ENCODE measurements at regions not wholly inside any gene's neighbourhood (a gene's known extent, or its start where the extent isn't known, plus 50 kb on each side); places are given as distances from the start of the nearest gene placed in this dataset.

DNA sequence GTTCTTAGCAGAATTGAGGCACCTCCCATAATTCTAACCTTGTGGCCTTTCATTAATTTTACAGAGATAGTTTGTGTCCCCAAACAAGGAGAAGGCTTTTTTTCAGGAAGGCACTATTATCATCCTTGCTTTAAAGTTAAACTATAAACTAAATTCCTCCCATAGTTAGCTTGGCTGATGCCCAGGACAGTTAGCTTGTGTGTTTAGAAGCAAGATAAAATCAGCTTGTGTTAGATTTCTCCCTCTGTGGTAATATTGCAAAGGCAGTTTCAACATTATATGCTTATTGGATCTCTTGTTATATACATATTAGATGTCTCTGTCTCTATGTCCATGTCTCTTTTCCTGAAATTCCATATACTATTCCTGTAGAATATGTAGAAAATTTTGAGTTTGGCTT is 342.7 kb downstream of the TBC1D4 start:
- DNase-seq (ENCODE audit: low spot score) (no peak), ATAC-seq (no peak), FAIRE-seq (no peak)
- H3K27ac ChIP-seq (ENCODE audit: extremely low read length, insufficient read depth, low read length): no peak overlapping the region
- H2AFZ ChIP-seq (ENCODE audit: low read length): no peak overlapping the region
- TF ChIP-seq KAT8 (CRISPR knock-in tag; IDR thresholded peaks at IDR 0.05) (no peak), ZNF34 (CRISPR knock-in tag; IDR thresholded peaks at IDR 0.05; ENCODE audit: borderline replicate concordance) (no peak), ZC3H4 (CRISPR knock-in tag; IDR thresholded peaks at IDR 0.05; ENCODE audit: borderline replicate concordance) (no peak), FOXC1 (CRISPR knock-in tag; IDR thresholded peaks at IDR 0.05; ENCODE audit: borderline replicate concordance) (no peak), SSRP1 (CRISPR knock-in tag; IDR thresholded peaks at IDR 0.05) (no peak), RFX5 (IDR thresholded peaks at IDR 0.05; ENCODE audit: low read depth, low read length) (no peak), POLR2AphosphoS2 (IDR thresholded peaks at IDR 0.05; ENCODE audit: low read depth, low read length) (no peak), ZMYM3 (CRISPR knock-in tag; IDR thresholded peaks at IDR 0.05) (no peak), ZNF546 (CRISPR knock-in tag; conservative IDR thresholded peaks at IDR 0.05) (no peak), MEF2D (CRISPR knock-in tag; IDR thresholded peaks at IDR 0.05) (no peak), GPN1 (CRISPR knock-in tag; IDR thresholded peaks at IDR 0.05; ENCODE audit: borderline replicate concordance) (no peak), ZNF576 (CRISPR knock-in tag; IDR thresholded peaks at IDR 0.05) (no peak), ZNF430 (CRISPR knock-in tag; IDR thresholded peaks at IDR 0.05) (no peak), ZNF335 (CRISPR knock-in tag; IDR thresholded peaks at IDR 0.05) (no peak), ELF4 (CRISPR knock-in tag; IDR thresholded peaks at IDR 0.05; ENCODE audit: borderline replicate concordance) (no peak), ETV6 (CRISPR knock-in tag; conservative IDR thresholded peaks at IDR 0.05) (no peak), ZSCAN25 (CRISPR knock-in tag; IDR thresholded peaks at IDR 0.05) (no peak), ZNF296 (CRISPR knock-in tag; conservative IDR thresholded peaks at IDR 0.05) (no peak), MTA1 (CRISPR knock-in tag; IDR thresholded peaks at IDR 0.05; ENCODE audit: borderline replicate concordance) (no peak)
- no peak overlapping the region for H3K9ac ChIP-seq (ENCODE audit: insufficient read depth, low read depth, low read length)
- peaks cover 18% of the 10 kb centered on the region for H3K9me3 ChIP-seq (ENCODE audit: low read length)
- no peaks in the 10 kb centered on the region for H3K4me1 ChIP-seq (ENCODE audit: insufficient read depth, low read length)
- in situ Hi-C loops (cut with HindIII; ENCODE audit: extremely low pct_ligation_motif_present, low pct_unique_long_range_greater_than_20kb): no loop called here
- no peaks in the 10 kb centered on the region for H4K20me1 ChIP-seq (ENCODE audit: insufficient read depth, low read length)
- H3K4me2 ChIP-seq (ENCODE audit: low read depth, low read length): no peak overlapping the region
- ChIA-PET POLR2A (no interaction called here), CTCF (ENCODE audit: low intra/inter-chr PET ratio, low total read pairs) (no interaction called here)
- no peaks in the 10 kb centered on the region for H3K79me2 ChIP-seq (ENCODE audit: insufficient read depth, low read length)
- BruUV-seq (replicated peaks): no TSS peak
- no peaks in the 10 kb centered on the region for H3K27me3 ChIP-seq (ENCODE audit: control insufficient read depth in 1 of 2, insufficient read depth in 2 of 2, low read length in 2 of 2)
- intact Hi-C loops (cut with micrococcal nuclease; ENCODE audit: unreplicated experiment): no loop called here
- no peak overlapping the region for H3K4me3 ChIP-seq (replicated peaks in 1 of 3; ENCODE audit: insufficient read depth in 1 of 3, low read depth in 2 of 3, low read length in 3 of 3)
- H3K36me3 ChIP-seq (replicated peaks in 1 of 2; ENCODE audit: control insufficient read depth in 1 of 2, insufficient read depth in 2 of 2, low read length in 2 of 2): no peaks in the 10 kb centered on the region
